GM21515 (cell line): ENCODE measurements at regions not wholly inside any gene's neighbourhood (a gene's known extent, or its start where the extent isn't known, plus 50 kb on each side); places are given as distances from the start of the nearest gene placed in this dataset.
A peak's percentile ranks its signal among the peaks of the same experiment; 100 is the strongest.
"Not testable (repeated sequence)": the region's sequence is repeated elsewhere in the genome, so short reads cannot be mapped to it uniquely, and the experiment has no call there.

Experiments
- ATAC-seq: cut with Tn5 transposase; IDR thresholded peaks from one replicate; pipeline ENCODE4 v1.9.1; 2021; ENCODE audit not compliant: unreplicated experiment

- ATAC-seq: no peak
Observed at GRCh38 chr21:18114810-18115209, 129.8 kb upstream of the CHODL start.

GRCh38 chr21:18104802-18105201 lies 139.8 kb upstream of the CHODL start:
- ATAC-seq: no peak

GRCh38 chr21:18096413-18096812 lies 148.2 kb upstream of the CHODL start:
- ATAC-seq: not testable (repeated sequence)

- ATAC-seq: no peak
Observed at GRCh38 chr21:18089786-18090185, 154.8 kb upstream of the CHODL start.

- ATAC-seq: no peak
Observed at GRCh38 chr21:18070392-18070791, 174.2 kb upstream of the CHODL start.

GRCh38 chr21:18069875-18070274 lies 174.8 kb upstream of the CHODL start:
- no peak for ATAC-seq

GRCh38 chr21:18060402-18060801 lies 184.2 kb upstream of the CHODL start:
- no peak for ATAC-seq

GRCh38 chr21:18058731-18059398 lies 185.8 kb upstream of the CHODL start:
- no peak for ATAC-seq

GRCh38 chr21:18053151-18053550 lies 191.5 kb upstream of the CHODL start:
- ATAC-seq: no peak

GRCh38 chr21:18049461-18049860 lies 195.2 kb upstream of the CHODL start:
- no peak for ATAC-seq

GRCh38 chr21:18041012-18041411 lies 203.6 kb upstream of the CHODL start:
- no peak for ATAC-seq

GRCh38 chr21:18030248-18030647 lies 211.1 kb upstream of the C21orf91 start:
- ATAC-seq: peak; percentile 74

GRCh38 chr21:18026359-18026758 lies 207.2 kb upstream of the C21orf91 start:
- no peak for ATAC-seq

GRCh38 chr21:18023711-18024110 lies 204.6 kb upstream of the C21orf91 start:
- ATAC-seq: no peak

GRCh38 chr21:18023157-18023556 lies 204.0 kb upstream of the C21orf91 start:
- no peak for ATAC-seq

- no peak for ATAC-seq
Observed at GRCh38 chr21:18007121-18007520, 188.0 kb upstream of the C21orf91 start.

- no peak for ATAC-seq
Observed at GRCh38 chr21:18006691-18007090, 187.5 kb upstream of the C21orf91 start.

GRCh38 chr21:18002393-18002792 lies 183.2 kb upstream of the C21orf91 start:
- ATAC-seq: no peak

GRCh38 chr21:18000981-18001686 lies 182.0 kb upstream of the C21orf91 start:
- ATAC-seq: no peak

- not testable (repeated sequence) for ATAC-seq
Observed at GRCh38 chr21:17998599-17998998, 179.4 kb upstream of the C21orf91 start.

GRCh38 chr21:17989780-17990179 lies 170.6 kb upstream of the C21orf91 start:
- no peak for ATAC-seq

GRCh38 chr21:17988102-17988437 lies 168.9 kb upstream of the C21orf91 start:
- no peak for ATAC-seq
